AG20443 (cell line): ENCODE measurements at regions not wholly inside any gene's neighbourhood (a gene's known extent, or its start where the extent isn't known, plus 50 kb on each side); places are given as distances from the start of the nearest gene placed in this dataset.

Experiments
- DNase-seq: peaks from one replicate; pipeline ENCODE4 v3.0.0; 2012; ENCODE audit warnings: low spot score, mixed read lengths

- DNase-seq = no peak
Measured at GRCh38 chr2:59732871-59733566, 820.4 kb downstream of the BCL11A start.

DNA sequence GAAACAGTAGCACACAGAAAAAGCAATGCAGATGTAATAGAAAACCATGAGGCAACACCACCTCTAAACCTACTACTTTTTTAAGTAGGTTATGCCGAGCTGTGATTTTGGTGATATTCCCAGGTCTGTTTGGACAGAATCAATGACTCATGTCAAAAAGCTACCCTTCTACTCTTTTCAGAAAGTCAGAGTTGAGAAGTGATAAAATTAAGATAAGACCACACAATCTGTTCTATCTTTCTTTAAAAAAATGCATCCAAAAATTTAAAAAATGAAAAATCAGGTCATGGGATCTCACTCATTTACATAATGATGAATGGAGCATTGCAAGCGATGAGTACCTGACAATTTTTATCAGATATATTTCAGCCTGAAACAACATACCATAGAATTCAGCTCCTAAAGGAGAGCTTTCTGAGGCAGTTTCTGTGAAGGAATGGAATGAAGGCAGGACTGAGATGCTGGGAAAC lies 826.3 kb downstream of the BCL11A start:
- no peak for DNase-seq

DNA sequence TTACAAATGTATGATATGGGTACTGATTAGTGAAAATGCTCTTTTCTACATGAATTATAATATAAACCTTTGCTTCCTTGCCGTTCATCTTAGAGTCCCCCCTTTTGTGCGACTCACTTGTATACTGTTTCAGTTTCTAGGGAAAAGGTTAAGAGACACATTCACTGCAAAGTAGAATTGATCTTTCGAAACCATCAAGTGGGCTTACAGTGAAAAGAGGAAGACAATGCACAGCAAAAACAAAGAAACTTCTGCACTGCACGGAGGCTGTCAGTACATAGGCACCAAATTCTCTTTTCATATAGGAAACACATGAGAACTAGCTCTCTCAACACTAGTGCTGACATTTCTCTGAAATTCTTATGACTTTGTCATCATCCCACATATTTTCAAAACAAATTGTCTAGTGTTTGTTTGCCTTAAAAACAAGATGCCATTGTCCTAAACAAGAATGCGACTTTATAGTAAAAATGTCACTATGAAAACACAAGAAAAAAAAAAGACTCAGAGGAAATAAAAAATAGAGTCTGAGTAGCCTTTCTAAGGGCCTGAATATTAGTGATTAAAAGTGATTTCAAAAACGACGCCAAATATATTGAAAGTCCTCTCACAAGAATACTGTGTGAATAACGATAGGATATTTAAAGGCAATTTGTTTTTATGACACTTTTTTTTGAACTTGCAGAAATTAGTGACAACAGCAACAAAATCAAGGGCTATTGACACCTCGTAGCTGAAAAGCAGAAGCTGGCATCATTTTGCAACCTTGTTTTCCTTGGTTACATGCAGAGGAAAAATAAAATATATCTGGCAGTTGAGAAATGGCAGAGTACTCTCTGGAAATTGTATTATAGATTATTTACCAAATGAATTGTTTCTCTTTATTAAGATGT lies 827.0 kb downstream of the BCL11A start:
- no peak for DNase-seq

GRCh38 chr2:59724746-59725145 lies 828.7 kb downstream of the BCL11A start:
- no peak for DNase-seq

GRCh38 chr2:59720296-59720866 lies 833.1 kb downstream of the BCL11A start:
- no peak for DNase-seq

DNA sequence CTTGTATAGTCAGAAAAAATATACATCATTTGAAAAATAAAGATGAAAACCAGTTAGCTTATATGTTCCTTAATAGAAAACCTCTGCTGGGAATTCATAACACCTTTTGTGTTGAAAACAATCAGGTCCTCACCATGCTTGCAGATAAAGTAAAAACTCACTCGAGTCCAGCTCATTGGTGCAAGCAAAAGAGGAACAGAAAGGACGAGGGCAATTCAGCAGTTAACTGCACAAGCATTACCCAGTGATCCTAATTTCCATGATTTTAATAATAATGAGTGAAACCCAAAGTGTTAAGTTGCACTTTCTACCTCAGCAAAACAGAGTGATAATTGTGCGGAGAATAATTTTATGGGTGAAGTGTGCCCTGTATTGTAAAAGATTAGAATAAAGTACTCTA lies 839.9 kb downstream of the BCL11A start:
- DNase-seq = no peak

DNA sequence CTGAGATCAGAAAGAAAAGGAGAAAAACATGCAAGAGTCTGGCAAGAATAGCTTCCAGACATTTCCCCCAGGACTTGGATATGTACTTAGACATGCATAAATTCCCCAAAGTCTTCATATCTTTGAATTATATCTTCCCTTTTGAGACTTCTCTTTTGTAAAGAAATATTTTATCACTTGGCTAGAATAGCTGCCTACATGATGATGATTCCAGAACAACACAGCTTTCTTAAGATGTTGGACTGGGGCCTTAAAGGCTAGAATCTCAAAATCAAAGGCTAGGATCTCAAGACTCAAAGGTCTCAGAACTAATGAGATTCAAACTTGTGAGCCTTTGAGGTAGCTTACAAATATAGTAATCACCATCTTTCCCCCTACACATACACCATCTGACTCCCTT lies 842.3 kb downstream of the BCL11A start:
- no peak for DNase-seq

- no peak for DNase-seq
Measured at GRCh38 chr2:59706729-59707128, 846.7 kb downstream of the BCL11A start.

- DNase-seq = no peak
Measured at GRCh38 chr2:59703796-59704195, 849.7 kb downstream of the BCL11A start.

DNA sequence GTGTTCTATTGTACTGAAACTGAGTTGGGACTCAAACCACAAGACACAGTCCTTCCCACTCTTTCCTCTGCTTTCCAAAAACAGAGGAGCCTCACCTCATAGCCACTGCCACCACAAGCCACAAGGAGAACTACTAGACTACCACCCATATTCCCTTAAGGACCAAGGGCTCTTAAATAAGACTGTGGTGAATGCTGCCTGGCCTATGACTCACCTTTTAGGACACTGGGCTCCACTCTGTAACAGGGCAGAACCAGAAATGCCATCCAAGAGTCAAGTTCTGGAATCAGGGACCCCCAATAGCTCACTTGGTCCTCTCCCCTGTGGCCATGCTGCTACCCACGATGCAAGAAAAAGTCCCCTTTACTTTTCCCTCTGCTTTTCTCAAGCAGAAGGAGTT lies 851.4 kb downstream of the BCL11A start:
- no peak for DNase-seq

- no peak for DNase-seq
Measured at GRCh38 chr2:59701271-59701994, 852.0 kb downstream of the BCL11A start.

GRCh38 chr2:59694176-59694575 lies 859.3 kb downstream of the BCL11A start:
- DNase-seq = no peak

GRCh38 chr2:59693231-59693959 lies 860.1 kb downstream of the BCL11A start:
- DNase-seq = no peak

- DNase-seq = no peak
Measured at GRCh38 chr2:59691518-59692190, 861.8 kb downstream of the BCL11A start.

DNA sequence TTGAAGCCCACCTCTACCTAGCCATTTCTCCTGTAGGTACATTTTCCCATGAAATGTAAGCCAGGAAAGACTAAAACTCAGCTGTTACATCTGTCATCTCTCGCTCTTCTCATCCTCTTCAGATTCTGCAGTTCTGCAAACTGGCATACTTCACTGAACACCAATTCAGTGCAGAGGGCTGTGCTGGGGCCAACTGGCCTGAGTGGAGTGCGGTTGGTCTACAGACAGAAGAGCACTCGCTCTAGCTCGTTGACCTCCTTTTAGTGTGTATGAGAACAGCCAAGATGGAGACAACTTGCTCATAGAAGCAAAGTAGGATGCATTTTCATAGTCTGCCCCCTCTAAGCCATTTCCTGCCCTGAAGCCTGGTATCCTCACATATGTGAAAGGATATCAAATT lies 862.6 kb downstream of the BCL11A start:
- DNase-seq = no peak

- no peak for DNase-seq
Measured at GRCh38 chr2:59684771-59685166, 868.7 kb downstream of the BCL11A start.

DNA sequence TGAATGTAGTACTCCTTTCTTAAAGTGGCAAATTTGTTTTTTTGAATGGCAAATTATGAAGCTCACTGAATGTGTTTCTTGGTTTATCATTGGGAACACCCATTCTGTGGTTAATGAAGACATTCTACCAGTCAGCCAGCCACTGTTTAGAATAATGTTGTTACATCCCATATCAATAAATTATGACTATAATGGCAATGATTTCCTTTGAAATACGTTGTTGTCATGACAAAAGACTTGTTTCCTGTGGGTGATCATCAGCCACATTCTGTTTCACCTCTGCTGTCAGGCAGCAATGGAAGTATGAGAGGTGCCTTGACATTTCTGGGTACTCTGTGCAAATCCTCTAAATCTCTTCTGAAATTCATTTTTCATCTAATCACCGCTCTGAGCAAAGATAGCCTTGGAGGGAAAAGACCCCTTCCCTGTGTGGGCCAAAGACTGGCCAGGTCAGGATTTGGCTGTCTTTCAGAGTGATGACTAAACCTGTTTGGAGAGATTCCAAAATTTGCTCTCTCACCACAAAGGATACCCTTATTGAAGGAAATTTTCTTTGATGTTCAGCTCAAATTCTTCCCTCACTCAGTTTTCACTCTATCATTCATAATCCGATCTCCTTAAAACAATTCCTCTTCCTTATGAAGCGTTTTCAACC lies 869.2 kb downstream of the BCL11A start:
- DNase-seq = no peak

- no peak for DNase-seq
Measured at GRCh38 chr2:59680863-59681262, 872.6 kb downstream of the BCL11A start.

DNA sequence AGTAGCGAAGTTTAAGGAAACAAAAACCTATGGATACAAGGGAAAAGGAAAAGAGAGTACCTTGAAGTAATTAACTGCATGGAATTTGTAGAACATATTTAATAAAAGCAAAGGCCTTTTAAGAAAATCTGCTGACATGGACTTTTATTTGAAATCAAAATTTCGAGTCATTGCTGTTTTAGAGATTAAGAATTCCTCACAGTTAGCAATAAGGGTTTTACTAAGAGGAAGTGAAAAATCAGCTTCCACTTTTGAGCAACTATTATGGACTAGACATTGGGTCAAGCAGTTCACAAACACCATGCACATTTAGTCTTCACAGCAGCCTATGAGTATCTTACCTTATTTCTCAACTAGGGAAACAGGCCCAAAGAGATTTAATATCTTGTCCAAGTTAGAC lies 876.3 kb downstream of the BCL11A start:
- no peak for DNase-seq

GRCh38 chr2:59674100-59674499 lies 879.4 kb downstream of the BCL11A start:
- no peak for DNase-seq

DNA sequence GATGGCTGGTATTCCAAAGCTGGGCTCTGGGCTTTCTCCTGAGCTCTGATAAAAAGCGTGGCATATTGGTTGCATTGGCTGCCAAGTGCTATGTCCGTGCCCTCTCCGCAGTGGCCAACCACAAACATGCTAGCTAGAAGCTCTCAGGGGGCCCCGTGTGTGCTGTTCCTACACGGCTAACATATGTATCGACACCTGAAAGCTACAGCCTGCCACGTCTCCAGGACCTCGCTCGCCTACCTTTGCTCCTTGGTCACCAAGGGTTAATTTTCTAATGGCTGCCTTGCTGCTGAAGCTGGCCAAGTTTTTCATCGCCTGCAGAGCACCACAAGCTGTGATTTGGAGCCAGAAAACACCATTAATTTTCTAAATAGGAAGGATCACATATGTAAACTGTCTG lies 888.4 kb downstream of the BCL11A start:
- DNase-seq = no peak
